IMR-90 (cell line): ENCODE measurements at regions not wholly inside any gene's neighbourhood (a gene's known extent, or its start where the extent isn't known, plus 50 kb on each side); places are given as distances from the start of the nearest gene placed in this dataset.

Source experiments
- ATAC-seq: fragments of 200-7000 bp; cut with Tn5 transposase; 2 replicates; pipeline ENCODE4 v1.9.1; 2020; ENCODE audit warnings: low read depth, mild to moderate bottlenecking, moderate library complexity
- BruUV-seq: library from RNA; stranded (reverse); fragments of 400-500 nt; replicated peaks from 2 replicates; lab custom pipeline; 2021; lab: Mats Ljungman, UMichigan
- CTCF ChIA-PET: fragments of 300-600 bp; formaldehyde crosslinking; extraction: SDS; loops from one replicate; lab custom pipeline; 2021; ENCODE audit warnings: antibody characterized with exemption; lab: Yijun Ruan, JAX
- POLR2A ChIA-PET: fragments of 300-600 bp; sonication (Branson Sonifier 250); formaldehyde crosslinking; loops from one replicate; lab custom pipeline; 2022; ENCODE audit warnings: antibody characterized with exemption; ENCODE audit not compliant: unreplicated experiment; lab: Charles Lee
- DNase-seq: peaks from one replicate; pipeline ENCODE4 v3.0.0; 2013
- H2AFZ ChIP-seq: replicated peaks from 2 replicates; pipeline ENCODE3; 2013; ENCODE audit warnings: low read length, mild to moderate bottlenecking; ENCODE audit not compliant: poor library complexity
- H2AK5ac ChIP-seq: 2 replicates; pipeline ENCODE4 v1.6.1; 2013; ENCODE audit warnings: low read depth, low read length, inconsistent platforms
- H2AK9ac ChIP-seq: replicated peaks from 2 replicates; pipeline ENCODE3; 2013; ENCODE audit warnings: mild to moderate bottlenecking, low read depth, low read length, moderate library complexity; ENCODE audit not compliant: poor library complexity
- H2BK120ac ChIP-seq: 2 replicates; pipeline ENCODE4 v1.6.1; 2013; ENCODE audit warnings: low read depth, low read length, inconsistent platforms
- H2BK15ac ChIP-seq: 3 replicates; pipeline ENCODE4 v1.6.1; 2013; ENCODE audit warnings: low read depth, low read length, inconsistent platforms
- H2BK20ac ChIP-seq: 2 replicates; pipeline ENCODE4 v1.6.1; 2013; ENCODE audit warnings: low read depth, mild to moderate bottlenecking, inconsistent platforms, low read length, moderate library complexity
- H2BK5ac ChIP-seq: 2 replicates; pipeline ENCODE4 v1.6.1; 2013; ENCODE audit warnings: mild to moderate bottlenecking, low read depth, low read length, inconsistent platforms; ENCODE audit not compliant: poor library complexity, severe bottlenecking
- H3K14ac ChIP-seq: replicated peaks from 2 replicates; pipeline ENCODE4 v1.6.1; 2013; ENCODE audit warnings: low read depth, low read length, inconsistent platforms
- H3K18ac ChIP-seq: 2 replicates; pipeline ENCODE4 v1.6.1; 2013; ENCODE audit warnings: low read depth, low read length, control low read depth
- H3K23ac ChIP-seq: 2 replicates; pipeline ENCODE4 v1.6.1; 2013; ENCODE audit warnings: low read depth, low read length, inconsistent platforms
- H3K27ac ChIP-seq: 2 replicates; pipeline ENCODE4 v1.5.1; 2013; ENCODE audit warnings: mild to moderate bottlenecking, control low read depth, low read length; ENCODE audit not compliant: insufficient read depth
- H3K27me3 ChIP-seq: 2 replicates; pipeline ENCODE4 v1.6.1; 2013; ENCODE audit warnings: low read length; ENCODE audit not compliant: control insufficient read depth, insufficient read depth
- H3K36me3 ChIP-seq: 2 replicates; pipeline ENCODE4 v1.6.1; 2013; ENCODE audit warnings: low read length, mixed read lengths; ENCODE audit not compliant: control insufficient read depth, insufficient read depth
- H3K4ac ChIP-seq: 2 replicates; pipeline ENCODE4 v1.6.1; 2013; ENCODE audit warnings: low read depth, low read length, inconsistent platforms
- H3K4me1 ChIP-seq: 2 replicates; pipeline ENCODE4 v1.6.1; 2013; ENCODE audit warnings: low read length, mixed read lengths; ENCODE audit not compliant: control insufficient read depth, insufficient read depth
- H3K4me2 ChIP-seq: 2 replicates; pipeline ENCODE4 v1.6.1; 2013; ENCODE audit warnings: low read depth, mild to moderate bottlenecking, control low read depth, low read length, moderate library complexity
- H3K4me3 ChIP-seq: 2 replicates; pipeline ENCODE4 v1.5.1; 2013; ENCODE audit warnings: low read depth, mild to moderate bottlenecking, control low read depth, low read length, moderate library complexity; ENCODE audit not compliant: insufficient read depth
- H3K56ac ChIP-seq: 2 replicates; pipeline ENCODE4 v1.6.1; 2013; ENCODE audit warnings: low read length, inconsistent platforms; ENCODE audit not compliant: insufficient read depth; ENCODE audit errors: extremely low read depth
- H3K79me1 ChIP-seq, 2 experiments: 2 replicates each; pipeline ENCODE4 v1.6.1; 2013; ENCODE audit warnings: low read length in 2 of 2, inconsistent platforms in 1 of 2, low read depth in 1 of 2
- H3K9ac ChIP-seq: 2 replicates; pipeline ENCODE4 v1.6.1; 2013; ENCODE audit warnings: low read depth, low read length, control low read depth
- H3K9me1 ChIP-seq: 2 replicates; pipeline ENCODE4 v1.6.1; 2013; ENCODE audit warnings: low read length, inconsistent platforms; ENCODE audit not compliant: insufficient read depth
- H3K9me3 ChIP-seq: 2 replicates; pipeline ENCODE4 v1.6.1; 2013; ENCODE audit warnings: low read length; ENCODE audit not compliant: control insufficient read depth, insufficient read depth
- H4K20me1 ChIP-seq: 2 replicates; pipeline ENCODE4 v1.6.1; 2013; ENCODE audit warnings: low read length, inconsistent platforms; ENCODE audit not compliant: insufficient read depth
- H4K5ac ChIP-seq: 2 replicates; pipeline ENCODE4 v1.6.1; 2013; ENCODE audit warnings: mild to moderate bottlenecking, low read depth, low read length, control low read depth
- H4K8ac ChIP-seq, 2 experiments: 2 replicates each; pipeline ENCODE4 v1.6.1; 2013; ENCODE audit warnings: low read depth in 2 of 2, low read length in 2 of 2, control low read depth in 1 of 2, inconsistent platforms in 1 of 2
- H4K91ac ChIP-seq: 2 replicates; pipeline ENCODE4 v1.6.1; 2013; ENCODE audit warnings: low read depth, low read length, inconsistent platforms; ENCODE audit not compliant: insufficient read depth
- CHD1 ChIP-seq: IDR thresholded peaks from 2 replicates; pipeline ENCODE4 v1.6.1; 2012; ENCODE audit warnings: low read depth, low read length, improper control_type of control experiment
- MAFK ChIP-seq: IDR thresholded peaks from 2 replicates; pipeline ENCODE4 v1.6.1; 2012; ENCODE audit warnings: low read depth, low read length, improper control_type of control experiment
- MAZ ChIP-seq: IDR thresholded peaks from 2 replicates; pipeline ENCODE4 v1.6.1; 2012; ENCODE audit warnings: low read depth, mild to moderate bottlenecking, low read length, improper control_type of control experiment, moderate library complexity, borderline replicate concordance
- RAD21 ChIP-seq: IDR thresholded peaks from 2 replicates; pipeline ENCODE4 v1.6.1; 2012; ENCODE audit warnings: low read length, improper control_type of control experiment
- WGBS, 2 experiments: methylation state at CpG; one replicate each; pipeline versions ENCODE4 v1.1.5 to v1.1.7; 2013; ENCODE audit warnings: missing lambda C conversion rate in 2 of 2; ENCODE audit not compliant: insufficient read length in 1 of 2; ENCODE audit errors: extremely low coverage in 2 of 2; 5-methylcytosine and 5-hydroxymethylcytosine counted together
- dilution Hi-C: fragments of 300-500 bp; cut with HindIII; formaldehyde crosslinking; loops from one replicate; pipeline ENCODE4 v1.14.3; 2018; ENCODE audit warnings: low sequenced_read_pairs; ENCODE audit not compliant: unreplicated experiment
- in situ Hi-C: fragments of 300-500 bp; cut with MboI; formaldehyde crosslinking; loops from 3 replicates; pipeline ENCODE4 v1.14.3; 2019; ENCODE audit warnings: low sequenced_read_pairs, inconsistent platforms, mixed read lengths
- intact Hi-C: fragments of 100-400 bp; cut with micrococcal nuclease; formaldehyde crosslinking; loops from 2 replicates; pipeline ENCODE4 v1.10.0; 2022
- TF ChIP-seq, protein P1 (sequence below): conservative IDR thresholded peaks from 2 replicates; pipeline ENCODE4 v1.5.1; 2012; ENCODE audit warnings: mild to moderate bottlenecking, low read depth, low read length, improper control_type of control experiment

DNA sequence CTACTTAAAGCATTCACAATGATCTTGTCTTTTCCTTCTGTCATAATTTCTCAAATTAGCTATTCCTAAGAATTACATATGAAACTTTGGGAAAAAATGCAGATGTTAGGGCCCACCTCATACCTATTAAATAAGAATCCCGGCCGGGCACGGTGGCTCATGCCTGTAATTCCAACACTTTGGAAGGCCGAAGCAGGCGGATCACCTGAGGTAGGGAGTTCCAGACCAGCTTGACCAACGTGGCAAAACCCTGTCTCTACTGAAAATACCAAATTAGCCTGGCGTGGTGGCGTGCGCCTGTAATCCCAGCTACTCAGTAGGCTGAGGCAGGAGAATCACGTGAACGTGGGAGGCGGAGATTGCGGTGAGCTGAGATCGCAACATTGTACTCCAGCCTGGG lies 158.4 kb upstream of the TLL1 start:
- Histone ChIP-seq H3K79me1 (no peaks in the 10 kb centered on the region), H3K18ac (no peak overlapping the region), H2AFZ (no peak overlapping the region), H2BK20ac (no peak overlapping the region), H3K4me3 (no peak overlapping the region), H2AK5ac (no peak overlapping the region), H2BK15ac (no peak overlapping the region), H3K14ac (no peak overlapping the region), H2BK120ac (no peak overlapping the region), H3K4me2 (no peak overlapping the region), H3K4ac (no peak overlapping the region), H3K9me3 (peaks cover 8% of the 10 kb centered on the region), H3K9me1 (no peaks in the 10 kb centered on the region), H3K4me1 (no peaks in the 10 kb centered on the region), H3K23ac (no peak overlapping the region), H4K8ac (no peak overlapping the region), H3K56ac (no peak overlapping the region), H3K36me3 (no peaks in the 10 kb centered on the region), H2BK5ac (no peak overlapping the region), H4K20me1 (no peaks in the 10 kb centered on the region), H2AK9ac (no peak overlapping the region), H3K27me3 (no peaks in the 10 kb centered on the region), H3K27ac (no peak overlapping the region), H3K9ac (no peak overlapping the region), H4K91ac (no peak overlapping the region), H4K5ac (no peak overlapping the region)
- no TSS peak for BruUV-seq
- DNase-seq: no peak
- no peak for ATAC-seq
- CTCF ChIA-PET: no interaction called here
- in situ Hi-C loops (no loop called here), intact Hi-C loops (no loop called here), dilution Hi-C loops (no loop called here)
- POLR2A ChIA-PET: no interaction called here
- WGBS, 2 experiments: 76% methylated on average over 7 of the region's 14 CpGs; no CpG with 5 or more reads in 1 of the 2 experiments
- TF ChIP-seq CHD1: no peak
- no peak for TF ChIP-seq MAZ
- TF ChIP-seq, protein P1, sequence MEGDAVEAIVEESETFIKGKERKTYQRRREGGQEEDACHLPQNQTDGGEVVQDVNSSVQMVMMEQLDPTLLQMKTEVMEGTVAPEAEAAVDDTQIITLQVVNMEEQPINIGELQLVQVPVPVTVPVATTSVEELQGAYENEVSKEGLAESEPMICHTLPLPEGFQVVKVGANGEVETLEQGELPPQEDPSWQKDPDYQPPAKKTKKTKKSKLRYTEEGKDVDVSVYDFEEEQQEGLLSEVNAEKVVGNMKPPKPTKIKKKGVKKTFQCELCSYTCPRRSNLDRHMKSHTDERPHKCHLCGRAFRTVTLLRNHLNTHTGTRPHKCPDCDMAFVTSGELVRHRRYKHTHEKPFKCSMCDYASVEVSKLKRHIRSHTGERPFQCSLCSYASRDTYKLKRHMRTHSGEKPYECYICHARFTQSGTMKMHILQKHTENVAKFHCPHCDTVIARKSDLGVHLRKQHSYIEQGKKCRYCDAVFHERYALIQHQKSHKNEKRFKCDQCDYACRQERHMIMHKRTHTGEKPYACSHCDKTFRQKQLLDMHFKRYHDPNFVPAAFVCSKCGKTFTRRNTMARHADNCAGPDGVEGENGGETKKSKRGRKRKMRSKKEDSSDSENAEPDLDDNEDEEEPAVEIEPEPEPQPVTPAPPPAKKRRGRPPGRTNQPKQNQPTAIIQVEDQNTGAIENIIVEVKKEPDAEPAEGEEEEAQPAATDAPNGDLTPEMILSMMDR: no peak
- no peak for TF ChIP-seq MAFK
- TF ChIP-seq RAD21: no peak
